Activated naive CD8-positive, alpha-beta T cell treated with anti-CD3 and anti-CD28 coated beads, Interleukin-2, amount 50 U/mL, for 24 hours (primary cell): ENCODE measurements at regions not wholly inside any gene's neighbourhood (a gene's known extent, or its start where the extent isn't known, plus 50 kb on each side); places are given as distances from the start of the nearest gene placed in this dataset.
"Not testable (repeated sequence)": the region's sequence is repeated elsewhere in the genome, so short reads cannot be mapped to it uniquely, and the experiment has no call there.

Source experiments
- ATAC-seq: fragments of 150-1000 bp; cut with Tn5 transposase; one replicate; pipeline ENCODE4 v1.10.0; 2021
- DNase-seq: peaks from one replicate; pipeline ENCODE4 v3.0.0; 2021
- H3K27ac Mint-ChIP-seq: one replicate; pipeline ENCODE4 v1.8.0; 2021; ENCODE audit warnings: mild to moderate bottlenecking, mixed read lengths
- H3K27me3 Mint-ChIP-seq: one replicate; pipeline ENCODE4 v1.8.0; 2021; ENCODE audit warnings: mixed read lengths
- H3K36me3 Mint-ChIP-seq: one replicate; pipeline ENCODE4 v1.8.0; 2021; ENCODE audit warnings: low read depth, mixed read lengths
- H3K4me1 Mint-ChIP-seq: one replicate; pipeline ENCODE4 v1.8.0; 2021; ENCODE audit warnings: mixed read lengths
- H3K4me3 Mint-ChIP-seq: one replicate; pipeline ENCODE4 v1.8.0; 2021; ENCODE audit warnings: mild to moderate bottlenecking, moderate library complexity, mixed read lengths
- H3K9me3 Mint-ChIP-seq: one replicate; pipeline ENCODE4 v1.8.0; 2021; ENCODE audit warnings: mixed read lengths

DNA sequence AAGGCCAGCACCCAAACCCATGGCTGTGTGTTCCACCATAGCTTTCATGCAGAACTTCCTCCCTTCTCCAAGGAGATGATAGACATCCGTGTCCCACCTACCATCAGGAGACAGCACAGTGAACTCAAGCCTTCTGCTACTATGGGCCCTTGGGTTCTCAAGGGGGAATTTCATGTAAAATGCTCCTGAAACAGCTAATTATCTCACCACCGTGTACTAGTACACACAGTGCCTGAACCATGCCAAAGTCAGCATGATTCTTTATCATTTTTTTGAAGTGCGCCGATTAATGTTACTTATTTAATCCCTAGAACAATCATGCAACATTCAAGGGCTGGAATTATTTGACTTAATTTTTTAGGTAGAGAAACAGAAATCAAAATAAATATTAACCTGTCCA is 151.7 kb downstream of the FAM72C start:
- H3K4me3 Mint-ChIP-seq, H3K27ac Mint-ChIP-seq, H3K4me1 Mint-ChIP-seq, H3K27me3 Mint-ChIP-seq, H3K36me3 Mint-ChIP-seq, ATAC-seq, DNase-seq, H3K9me3 Mint-ChIP-seq: not testable (repeated sequence)

DNA sequence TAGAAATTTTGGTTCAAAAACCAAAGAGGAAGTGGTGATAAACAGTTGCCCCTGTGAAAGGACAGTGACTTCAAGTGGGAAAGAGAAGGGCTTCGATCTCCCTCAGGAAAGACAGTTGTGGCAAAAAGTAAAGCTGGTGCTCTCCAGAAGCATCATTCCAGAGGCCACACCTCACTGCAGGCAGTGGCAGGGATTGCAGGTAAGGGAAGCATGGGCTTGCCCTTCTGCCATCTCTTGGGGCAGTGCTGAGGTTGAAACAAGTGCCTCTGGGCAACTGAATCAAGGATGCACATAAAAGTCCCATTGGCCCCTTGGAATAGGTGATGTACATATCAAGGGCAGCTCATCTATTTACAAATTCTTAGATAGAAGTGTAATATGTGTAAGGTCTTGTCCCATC is 155.4 kb downstream of the FAM72C start:
- not testable (repeated sequence) for H3K36me3 Mint-ChIP-seq, H3K9me3 Mint-ChIP-seq, DNase-seq, H3K4me1 Mint-ChIP-seq, H3K4me3 Mint-ChIP-seq, ATAC-seq, H3K27ac Mint-ChIP-seq, H3K27me3 Mint-ChIP-seq

DNA sequence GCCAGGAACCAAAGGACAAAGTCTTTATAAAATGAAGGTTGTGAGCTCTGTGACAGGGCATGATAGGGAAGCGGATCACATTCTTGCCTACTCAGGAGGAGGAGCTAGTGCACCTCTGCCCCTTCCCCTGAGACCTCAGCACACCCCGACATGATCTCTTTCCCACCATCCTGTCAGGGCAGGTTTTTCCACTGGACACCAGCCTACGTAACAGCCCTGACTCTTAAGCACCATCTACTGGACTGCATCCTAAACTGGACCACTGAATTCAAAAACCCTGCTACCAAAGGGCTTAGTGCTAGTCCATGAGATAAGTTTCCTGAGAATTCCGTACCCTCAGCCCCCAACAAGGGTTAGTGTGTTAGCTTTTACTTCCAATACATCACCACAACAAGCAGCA is 166.4 kb downstream of the FAM72C start:
- not testable (repeated sequence) for H3K27me3 Mint-ChIP-seq, DNase-seq, ATAC-seq, H3K9me3 Mint-ChIP-seq, H3K27ac Mint-ChIP-seq, H3K4me3 Mint-ChIP-seq, H3K4me1 Mint-ChIP-seq, H3K36me3 Mint-ChIP-seq

DNA sequence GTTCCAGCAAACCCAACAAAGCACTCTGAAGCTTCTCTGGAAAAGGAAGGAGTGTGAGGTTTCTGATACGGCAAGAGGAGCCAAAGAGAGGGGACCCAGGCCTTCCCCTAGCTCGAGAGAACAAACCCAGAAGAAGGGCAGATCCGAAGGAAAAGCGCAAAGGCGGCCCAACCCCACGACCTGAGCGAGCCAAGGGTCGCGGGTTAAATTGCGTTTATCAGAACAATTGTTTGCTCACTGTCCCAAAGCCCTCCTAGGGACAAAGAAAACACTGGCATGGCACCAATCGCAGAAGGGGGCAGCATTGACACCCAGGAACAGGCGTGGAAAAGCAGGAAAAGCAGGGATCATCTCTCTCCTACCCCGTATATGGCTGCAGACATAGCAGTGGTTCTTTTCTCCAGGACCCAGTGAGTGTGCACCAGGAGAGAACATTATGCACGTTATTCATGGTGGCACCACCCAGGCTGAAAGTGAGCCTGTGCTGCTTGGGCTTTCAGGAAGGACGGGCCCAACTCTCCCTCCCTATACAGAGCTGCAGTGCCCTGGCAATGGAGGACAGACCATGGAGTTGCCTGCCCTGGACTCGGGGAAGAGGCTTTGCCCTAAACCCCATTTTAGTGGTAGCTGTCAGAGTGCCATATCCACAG is 167.0 kb downstream of the FAM72C start:
- H3K36me3 Mint-ChIP-seq, DNase-seq, H3K27me3 Mint-ChIP-seq, H3K4me3 Mint-ChIP-seq, H3K27ac Mint-ChIP-seq, H3K4me1 Mint-ChIP-seq, ATAC-seq, H3K9me3 Mint-ChIP-seq: not testable (repeated sequence)

DNA sequence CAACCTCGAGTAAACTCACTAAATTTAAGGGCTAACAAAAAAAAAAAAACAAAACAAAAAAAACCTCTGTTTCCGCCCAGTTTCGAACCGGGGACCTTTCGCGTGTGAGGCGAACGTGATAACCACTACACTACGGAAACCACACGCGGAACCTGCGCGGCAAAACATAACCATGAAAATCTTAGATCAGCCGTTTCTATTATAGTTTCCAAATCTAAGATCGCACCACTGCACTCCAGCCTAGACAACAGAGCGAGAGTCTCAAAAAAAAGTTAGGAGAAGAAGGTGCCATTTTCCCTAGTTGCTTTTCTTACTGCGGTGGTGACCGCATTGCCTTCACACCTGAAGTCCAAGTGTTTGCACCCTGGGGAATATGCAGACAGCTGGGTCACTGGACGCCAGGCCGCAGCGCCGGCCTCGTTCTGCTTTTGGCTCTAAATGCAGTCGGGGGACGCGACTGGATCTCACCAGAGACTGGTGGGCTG is 167.8 kb downstream of the FAM72C start:
- ATAC-seq, H3K4me1 Mint-ChIP-seq, H3K27me3 Mint-ChIP-seq, H3K9me3 Mint-ChIP-seq, H3K36me3 Mint-ChIP-seq: not testable (repeated sequence)
- Mint-ChIP-seq H3K27ac (peak overlapping the region; percentile 67), H3K4me3 (peak overlapping the region; percentile 66)
- DNase-seq, result peak; percentile 21

DNA sequence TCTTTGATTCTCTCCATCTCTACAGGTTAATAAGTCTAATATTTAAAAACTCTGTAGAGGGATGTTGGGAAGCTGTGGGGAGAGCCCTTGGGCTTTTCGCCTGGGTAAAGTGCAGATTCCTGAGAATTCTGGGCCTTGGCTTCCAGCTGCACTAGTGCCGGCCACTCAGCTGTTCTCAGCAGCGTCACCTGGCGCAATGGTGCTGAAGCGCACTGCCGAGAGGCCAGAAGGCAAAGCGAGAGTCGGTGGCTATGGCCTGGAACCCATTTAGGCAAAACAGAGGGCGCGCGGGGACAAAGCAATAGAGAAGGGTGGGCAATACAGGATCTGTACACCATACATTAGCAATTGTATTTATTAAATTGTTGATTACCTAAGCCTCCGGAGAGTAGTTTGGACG is 168.7 kb downstream of the FAM72C start:
- not testable (repeated sequence) for H3K27me3 Mint-ChIP-seq, DNase-seq, H3K36me3 Mint-ChIP-seq, H3K9me3 Mint-ChIP-seq, H3K4me1 Mint-ChIP-seq, ATAC-seq, H3K27ac Mint-ChIP-seq, H3K4me3 Mint-ChIP-seq

DNA sequence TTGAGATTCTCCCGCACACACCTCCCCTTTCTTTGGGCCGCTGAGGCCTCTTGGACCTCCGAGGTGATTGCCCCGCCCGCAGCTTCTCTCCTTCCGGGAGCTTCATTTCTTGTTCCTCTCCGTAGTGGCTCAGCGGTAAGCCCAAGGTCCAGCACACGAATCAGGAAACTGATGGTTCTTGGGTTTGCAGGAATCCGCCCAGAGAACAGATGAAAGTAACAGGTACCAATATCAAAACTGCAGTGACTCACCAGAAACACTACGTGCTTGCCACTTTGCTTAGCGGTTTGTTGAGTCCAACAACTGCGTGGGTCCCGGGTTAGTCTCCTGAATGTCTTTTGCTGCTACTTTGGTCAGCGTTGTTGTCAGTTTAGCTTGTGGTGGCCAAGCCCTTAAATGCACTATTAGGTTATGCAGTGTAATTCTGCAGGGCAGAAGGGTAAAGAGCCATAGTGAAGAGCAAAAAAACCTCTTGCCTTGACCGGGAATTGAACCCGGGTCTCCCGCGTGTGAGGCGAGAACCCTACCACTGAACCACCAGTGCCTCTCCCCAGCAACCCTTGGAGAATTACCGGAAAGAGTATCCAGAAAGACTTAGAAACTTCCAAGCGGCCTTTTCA is 172.1 kb downstream of the FAM72C start:
- H3K4me3 Mint-ChIP-seq, H3K27ac Mint-ChIP-seq, H3K4me1 Mint-ChIP-seq, H3K27me3 Mint-ChIP-seq, H3K36me3 Mint-ChIP-seq, H3K9me3 Mint-ChIP-seq, DNase-seq: not testable (repeated sequence)
- ATAC-seq, result peak; percentile 89

DNA sequence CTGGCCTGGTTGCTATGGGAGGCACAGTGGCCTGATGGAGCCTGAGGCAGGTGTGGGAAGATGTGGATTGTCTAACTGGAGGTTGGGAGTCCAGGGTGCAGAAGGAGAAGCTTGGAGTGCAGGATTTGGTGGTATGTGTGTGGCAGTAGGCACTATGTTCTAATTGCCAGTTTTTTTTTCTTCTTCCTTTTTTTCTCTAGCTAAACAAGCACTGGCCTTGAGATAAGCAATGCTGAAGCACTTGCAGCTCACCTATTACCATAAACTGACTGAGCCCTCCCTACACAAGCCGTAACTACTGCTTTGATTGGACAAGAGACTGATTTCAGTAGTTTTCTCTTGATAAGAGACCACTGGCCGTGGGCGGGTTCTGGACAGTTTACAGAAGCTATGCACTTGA is 175.4 kb downstream of the FAM72C start:
- H3K9me3 Mint-ChIP-seq, H3K4me3 Mint-ChIP-seq, ATAC-seq, H3K27me3 Mint-ChIP-seq, H3K4me1 Mint-ChIP-seq, H3K27ac Mint-ChIP-seq, DNase-seq, H3K36me3 Mint-ChIP-seq: not testable (repeated sequence)

DNA sequence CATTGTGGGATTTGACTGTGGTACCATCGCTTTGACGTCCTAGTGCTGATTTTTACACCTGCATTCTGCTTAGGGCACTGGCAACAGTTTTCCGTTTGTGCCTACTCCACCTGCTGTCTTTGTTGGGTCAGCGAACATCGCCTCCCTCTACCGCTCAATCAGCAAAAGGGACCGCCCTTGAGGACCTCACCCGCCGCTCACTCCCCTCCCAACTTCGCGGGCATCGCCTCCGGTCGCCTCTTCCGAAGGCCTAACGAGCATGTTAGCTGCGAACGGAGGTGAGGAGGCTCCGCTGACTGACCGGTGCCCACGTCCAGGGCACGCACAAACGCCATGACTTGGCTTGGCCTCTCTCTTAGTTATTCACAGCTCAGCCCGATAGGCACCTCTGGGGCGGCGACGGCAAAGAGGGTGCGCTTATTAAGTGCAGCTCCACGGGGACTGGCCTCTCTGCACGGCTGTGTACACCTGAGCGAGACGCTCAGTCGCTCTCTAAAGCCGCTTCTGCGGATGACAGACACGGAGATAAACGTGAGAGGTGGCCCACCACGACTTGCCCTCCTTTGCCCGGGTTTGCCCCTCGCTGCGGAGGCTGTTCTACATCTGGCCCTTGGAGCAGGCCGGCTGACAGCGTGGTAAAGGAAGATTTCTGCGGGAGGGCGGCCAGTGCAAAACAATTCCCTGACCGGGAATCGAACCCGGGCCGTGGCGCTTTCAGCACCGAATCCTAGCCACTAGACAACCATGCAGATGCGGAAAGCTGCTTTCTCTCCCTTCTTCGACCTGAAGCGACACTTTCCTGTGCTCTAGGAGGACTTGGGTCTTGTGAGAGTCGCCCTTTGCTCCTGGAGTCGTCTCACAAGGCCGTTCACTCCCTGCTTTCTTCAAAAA is 179.5 kb downstream of the FAM72C start:
- not testable (repeated sequence) for H3K27ac Mint-ChIP-seq, H3K36me3 Mint-ChIP-seq
- peak; percentile 80 for ATAC-seq

DNA sequence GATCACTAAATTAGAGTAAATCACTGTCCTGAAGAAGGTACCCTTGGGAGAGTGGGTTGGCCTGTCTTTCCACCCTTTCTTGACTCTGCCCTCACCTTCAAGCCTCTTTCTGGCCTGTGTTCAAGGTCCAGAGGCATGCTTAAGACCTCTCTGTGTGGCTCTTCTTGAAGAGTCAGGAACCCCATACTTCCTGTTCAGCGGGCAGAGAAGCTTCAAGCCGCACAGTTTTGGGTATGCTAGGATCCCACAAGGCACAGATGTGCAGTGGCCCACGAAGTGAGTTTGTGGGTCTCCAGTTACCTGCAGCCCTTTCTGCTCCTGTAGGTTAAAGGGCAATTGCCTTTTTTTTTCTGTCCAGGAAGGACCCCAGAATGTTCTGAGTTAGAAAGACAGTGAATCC is 185.4 kb downstream of the FAM72C start:
- not testable (repeated sequence) for H3K4me1 Mint-ChIP-seq, H3K36me3 Mint-ChIP-seq, H3K4me3 Mint-ChIP-seq, ATAC-seq, DNase-seq, H3K27me3 Mint-ChIP-seq, H3K27ac Mint-ChIP-seq, H3K9me3 Mint-ChIP-seq

More for the DNA sequence above, 179.5 kb downstream of the FAM72C start:
- not testable (repeated sequence) for DNase-seq, H3K4me1 Mint-ChIP-seq, H3K4me3 Mint-ChIP-seq, H3K9me3 Mint-ChIP-seq, H3K27me3 Mint-ChIP-seq

DNA sequence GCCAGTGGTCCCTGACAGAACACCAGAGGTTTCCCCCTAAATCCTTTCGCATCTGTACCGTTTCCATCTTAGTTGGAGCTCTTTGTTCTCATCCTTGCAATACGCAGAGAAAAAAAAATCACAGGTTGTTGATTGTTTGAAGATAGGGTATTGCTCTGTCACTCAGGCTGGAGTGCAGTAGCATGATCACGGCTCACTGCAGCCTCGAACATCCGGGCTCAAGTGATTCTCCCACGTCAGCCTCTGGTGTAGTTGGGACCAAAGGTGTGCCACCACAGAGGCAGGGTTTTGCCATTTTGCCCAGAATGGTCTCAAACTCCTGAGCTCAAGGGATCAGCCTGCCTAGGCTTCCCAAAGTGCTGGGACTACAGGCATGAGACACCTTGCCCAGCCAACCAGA is 185.9 kb downstream of the FAM72C start:
- not testable (repeated sequence) for H3K27me3 Mint-ChIP-seq, H3K4me1 Mint-ChIP-seq, H3K36me3 Mint-ChIP-seq, H3K4me3 Mint-ChIP-seq, H3K9me3 Mint-ChIP-seq, DNase-seq, H3K27ac Mint-ChIP-seq, ATAC-seq

DNA sequence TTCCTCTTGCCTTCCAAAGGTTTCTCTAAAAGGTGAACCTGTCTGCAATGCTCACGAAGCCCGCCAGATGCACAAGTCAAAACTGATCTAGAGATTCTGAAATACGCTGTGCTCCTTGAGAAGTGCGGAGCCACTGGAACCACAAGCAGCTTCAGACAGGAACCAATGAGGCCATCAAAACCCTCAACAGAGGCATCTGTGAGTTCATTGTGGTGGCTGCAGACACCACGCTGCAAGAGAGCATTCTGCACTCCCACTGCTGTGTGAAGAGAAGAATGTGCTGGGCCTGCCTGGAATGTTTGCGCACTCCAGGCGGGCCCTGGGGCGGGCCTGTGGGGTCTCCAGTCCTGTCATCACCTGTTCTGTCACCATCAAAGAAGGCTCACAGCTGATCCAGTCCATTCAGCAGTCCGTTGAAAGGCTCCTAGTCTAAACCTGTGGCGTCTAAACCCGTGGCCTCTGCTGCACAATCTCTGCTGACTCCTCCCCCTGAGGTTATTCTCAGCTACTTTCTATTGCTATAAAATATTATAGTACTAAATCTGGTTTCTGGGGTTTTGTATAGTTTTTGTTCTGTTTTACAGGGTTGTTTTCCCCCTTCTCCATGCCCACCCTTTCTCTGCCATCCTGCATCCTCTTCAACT is 187.4 kb downstream of the FAM72C start:
- H3K27me3 Mint-ChIP-seq, DNase-seq, H3K27ac Mint-ChIP-seq, H3K4me1 Mint-ChIP-seq, H3K36me3 Mint-ChIP-seq, H3K9me3 Mint-ChIP-seq, H3K4me3 Mint-ChIP-seq: not testable (repeated sequence)
- peak; percentile 70 for ATAC-seq

DNA sequence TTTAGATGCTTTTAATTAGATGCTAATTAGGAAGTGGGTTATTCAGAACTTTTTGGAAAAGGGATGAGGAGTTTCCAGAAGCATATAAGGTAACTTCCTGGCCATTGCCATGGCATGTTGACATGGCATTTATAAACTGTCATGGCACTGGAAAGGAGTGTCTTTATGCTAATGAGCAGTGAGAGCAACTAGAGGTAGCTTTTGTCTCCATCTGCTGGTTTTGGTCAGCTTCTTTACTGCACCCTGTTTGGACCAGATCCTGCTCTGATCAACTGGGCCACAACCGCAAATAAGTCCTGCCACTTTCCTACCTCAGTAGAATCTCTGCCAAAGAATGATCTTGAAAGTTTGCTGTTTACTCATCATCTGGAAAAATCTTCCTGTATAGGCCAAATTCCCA is 193.6 kb downstream of the FAM72C start:
- H3K4me1 Mint-ChIP-seq, H3K27ac Mint-ChIP-seq, DNase-seq, ATAC-seq, H3K36me3 Mint-ChIP-seq, H3K4me3 Mint-ChIP-seq, H3K27me3 Mint-ChIP-seq, H3K9me3 Mint-ChIP-seq: not testable (repeated sequence)

DNA sequence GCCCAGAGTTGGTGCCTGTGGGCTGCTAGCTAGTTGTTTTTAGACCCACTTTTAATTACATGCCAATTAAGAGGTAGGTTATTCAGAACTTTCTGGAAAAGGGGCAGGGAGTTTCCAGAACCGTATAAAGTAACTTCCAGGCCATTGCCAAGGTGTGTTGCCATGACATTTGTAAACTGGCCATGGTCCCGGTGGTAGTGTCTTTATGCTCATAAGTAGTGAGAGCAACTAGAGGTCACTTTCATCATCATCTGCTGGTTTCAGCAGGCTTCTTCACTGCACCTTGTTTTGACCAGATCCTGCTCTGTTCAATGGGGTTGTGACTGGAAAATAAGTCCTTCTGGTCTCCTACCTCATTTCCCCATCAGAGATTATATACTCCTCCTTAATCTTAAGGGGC is 207.0 kb downstream of the FAM72C start:
- H3K36me3 Mint-ChIP-seq, DNase-seq, ATAC-seq, H3K9me3 Mint-ChIP-seq, H3K27ac Mint-ChIP-seq, H3K4me1 Mint-ChIP-seq, H3K27me3 Mint-ChIP-seq, H3K4me3 Mint-ChIP-seq: not testable (repeated sequence)

DNA sequence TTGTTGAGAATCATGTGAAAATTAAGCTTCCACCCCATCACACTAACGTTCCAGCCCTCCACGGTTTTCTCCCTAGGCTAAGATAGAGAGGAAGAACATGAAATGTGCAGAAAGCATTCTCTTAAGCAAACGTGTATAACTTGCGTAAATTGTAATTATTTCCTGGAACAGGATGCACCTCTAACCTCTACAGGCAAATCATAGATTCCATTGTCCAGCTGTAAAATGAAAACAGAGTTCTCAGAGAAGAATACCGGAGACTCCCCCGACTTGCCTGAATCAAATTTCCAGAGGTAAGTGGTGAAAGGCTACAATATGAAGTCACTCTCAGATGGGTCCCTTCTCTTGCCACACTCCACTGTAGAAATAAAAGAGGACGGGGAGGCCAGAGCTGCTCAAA is 211.4 kb downstream of the FAM72C start:
- DNase-seq, H3K9me3 Mint-ChIP-seq, H3K27ac Mint-ChIP-seq: not testable (repeated sequence)

More for the DNA sequence above, 211.4 kb downstream of the FAM72C start:
- not testable (repeated sequence) for H3K27me3 Mint-ChIP-seq, H3K4me1 Mint-ChIP-seq, H3K4me3 Mint-ChIP-seq, ATAC-seq, H3K36me3 Mint-ChIP-seq
